CD14-positive monocyte (primary cell): ENCODE measurements at regions not wholly inside any gene's neighbourhood (a gene's known extent, or its start where the extent isn't known, plus 50 kb on each side); places are given as distances from the start of the nearest gene placed in this dataset.
"Not testable (repeated sequence)": the region's sequence is repeated elsewhere in the genome, so short reads cannot be mapped to it uniquely, and the experiment has no call there.

Experiments
- DNase-seq, 3 donors: peaks; one replicate each; pipeline ENCODE4 v3.0.0-alpha.2; 2011 to 2022
- H2AFZ ChIP-seq: 2 replicates; pipeline ENCODE4 v1.6.0; 2012; ENCODE audit warnings: mild to moderate bottlenecking, low read depth, low read length, inconsistent platforms; ENCODE audit not compliant: insufficient read depth, poor library complexity, severe bottlenecking
- H3K27ac ChIP-seq, 2 donors: 1 replicate in 1 of 2; 2 replicates in 1 of 2; pipeline ENCODE4 v1.5.1; 2012 to 2013; ENCODE audit warnings: low read length in 2 of 2, control low read depth in 1 of 2, inconsistent platforms in 1 of 2, low read depth in 1 of 2, mild to moderate bottlenecking in 1 of 2
- H3K27me3 ChIP-seq, 2 donors: one replicate each; pipeline versions ENCODE4 v1.6.0 to v1.6.1; 2011 to 2013; ENCODE audit warnings: low read length in 2 of 2; ENCODE audit not compliant: control insufficient read depth in 2 of 2, insufficient read depth in 2 of 2
- H3K36me3 ChIP-seq, 2 donors: replicated peaks in 1 of 2; 1 replicate in 1 of 2; 2 replicates in 1 of 2; pipeline versions ENCODE4 v1.5.1 to v1.6.1; 2012 to 2013; ENCODE audit warnings: low read length in 2 of 2, control low read depth in 1 of 2, inconsistent platforms in 1 of 2, mild to moderate bottlenecking in 1 of 2; ENCODE audit not compliant: insufficient read depth in 2 of 2, control insufficient read depth in 1 of 2
- H3K4me1 ChIP-seq, 2 donors: 1 replicate in 1 of 2; 2 replicates in 1 of 2; pipeline versions ENCODE4 v1.5.1 to v1.6.1; 2012 to 2013; ENCODE audit warnings: low read length in 2 of 2, control low read depth in 1 of 2, inconsistent platforms in 1 of 2, mild to moderate bottlenecking in 1 of 2, moderate library complexity in 1 of 2; ENCODE audit not compliant: insufficient read depth in 2 of 2, control insufficient read depth in 1 of 2
- H3K4me2 ChIP-seq: replicated peaks from 2 replicates; pipeline ENCODE3; 2012; ENCODE audit warnings: low read length, moderate library complexity, mild to moderate bottlenecking; ENCODE audit not compliant: poor library complexity, severe bottlenecking; ENCODE audit errors: extremely low read depth
- H3K4me3 ChIP-seq, 3 experiments: fragments of 200-600 bp in 1 of 3; sonication (generic) in 1 of 3; replicated peaks in 1 of 3; 1 replicate in 2 of 3; 2 replicates in 1 of 3; pipeline ENCODE4 v1.5.1; 2011 to 2013; ENCODE audit warnings: low read length in 3 of 3, mild to moderate bottlenecking in 3 of 3, control low read depth in 2 of 3, low read depth in 2 of 3, inconsistent platforms in 1 of 3, moderate library complexity in 1 of 3
- H3K79me2 ChIP-seq: 2 replicates; pipeline ENCODE4 v1.6.0; 2012; ENCODE audit warnings: mild to moderate bottlenecking, control low read depth, inconsistent platforms, low read length, moderate library complexity; ENCODE audit not compliant: insufficient read depth
- H3K9ac ChIP-seq: 2 replicates; pipeline ENCODE4 v1.6.0; 2017; ENCODE audit warnings: low read length, mild to moderate bottlenecking; ENCODE audit not compliant: insufficient read depth, poor library complexity, severe bottlenecking
- H3K9me3 ChIP-seq, 2 donors: replicated peaks in 1 of 2; 1 replicate in 1 of 2; 2 replicates in 1 of 2; pipeline versions ENCODE4 v1.5.1 to v1.6.1; 2012 to 2013; ENCODE audit warnings: low read length in 2 of 2, control low read depth in 1 of 2; ENCODE audit not compliant: control insufficient read depth in 1 of 2, insufficient read depth in 1 of 2
- H4K20me1 ChIP-seq: 2 replicates; pipeline ENCODE4 v1.6.0; 2012; ENCODE audit warnings: mild to moderate bottlenecking, low read length, control low read depth, moderate library complexity; ENCODE audit not compliant: insufficient read depth
- H3K27ac Mint-ChIP-seq, 7 donors: one replicate each; pipeline ENCODE4 v1.8.0; 2020; ENCODE audit warnings: mild to moderate bottlenecking in 7 of 7, mixed read lengths in 7 of 7, moderate library complexity in 6 of 7, inconsistent platforms in 2 of 7
- H3K27me3 Mint-ChIP-seq, 3 donors: one replicate each; pipeline ENCODE4 v1.8.0; 2021 to 2022; ENCODE audit warnings: low read depth in 3 of 3, mild to moderate bottlenecking in 3 of 3, mixed read lengths in 3 of 3, moderate library complexity in 3 of 3, inconsistent platforms in 1 of 3
- H3K36me3 Mint-ChIP-seq, 2 donors: one replicate each; pipeline ENCODE4 v1.8.0; 2020; ENCODE audit warnings: mixed read lengths in 2 of 2, inconsistent platforms in 1 of 2, mild to moderate bottlenecking in 1 of 2
- H3K4me1 Mint-ChIP-seq: one replicate; pipeline ENCODE4 v1.8.0; 2020; ENCODE audit warnings: mild to moderate bottlenecking, mixed read lengths
- H3K4me3 Mint-ChIP-seq, 2 donors: one replicate each; pipeline ENCODE4 v1.8.0; 2020; ENCODE audit warnings: mild to moderate bottlenecking in 2 of 2, mixed read lengths in 2 of 2, moderate library complexity in 1 of 2
- H3K9me3 Mint-ChIP-seq, 7 donors: one replicate each; pipeline ENCODE4 v1.8.0; 2020 to 2022; ENCODE audit warnings: mixed read lengths in 7 of 7, mild to moderate bottlenecking in 6 of 7, moderate library complexity in 6 of 7, inconsistent platforms in 2 of 7
- WGBS: methylation state at CpG from one replicate; pipeline ENCODE4 v1.1.5; 2013; ENCODE audit warnings: missing lambda C conversion rate; ENCODE audit not compliant: insufficient coverage; 5-methylcytosine and 5-hydroxymethylcytosine counted together
- intact Hi-C, 2 donors: fragments of 100-400 bp; cut with micrococcal nuclease; formaldehyde crosslinking; loops; one replicate each; pipeline versions ENCODE4 v1.15.0 to v1.15.1; 2023
- TF ChIP-seq, protein P1 (sequence below): fragments of 200-600 bp; IDR thresholded peaks from one replicate; pipeline ENCODE4 v1.8.0; 2022; ENCODE audit warnings: antibody characterized with exemption, mild to moderate bottlenecking

DNA sequence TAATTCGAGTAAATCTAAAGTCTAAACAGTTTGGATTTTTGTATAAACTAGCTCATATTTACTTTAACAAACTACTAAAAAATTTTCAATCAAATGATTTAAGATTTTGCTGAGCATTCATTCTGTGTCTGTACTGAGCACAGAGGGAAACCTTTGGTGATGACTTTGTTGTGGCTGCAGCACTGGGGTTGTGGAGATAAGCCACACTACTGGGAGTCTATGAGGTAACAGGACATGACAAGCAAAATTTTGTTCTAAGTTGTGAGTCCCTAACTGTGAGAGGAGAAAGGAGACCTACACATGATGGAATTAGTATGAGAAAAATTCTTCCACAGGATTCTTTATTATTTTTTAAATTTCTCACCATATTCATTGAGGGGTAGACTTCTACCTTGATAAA lies 933.7 kb upstream of the LRATD1 start:
- H3K9me3 ChIP-seq, result peaks cover 0 to 6% of the 10 kb centered on the region in 2 donors
- no peak for DNase-seq
- no CpG with 5 or more reads among the region's 1 CpG for WGBS
- no peaks in the 10 kb centered on the region for H3K27me3 ChIP-seq
- no peak overlapping the region for H3K9ac ChIP-seq
- H3K27ac ChIP-seq, result no peak overlapping the region
- intact Hi-C loops, result no loop called here
- H3K4me1 ChIP-seq, result no peaks in the 10 kb centered on the region
- H3K36me3 ChIP-seq, result no peaks in the 10 kb centered on the region
- H3K27me3 Mint-ChIP-seq, result no peaks in the 10 kb centered on the region
- H4K20me1 ChIP-seq, result no peaks in the 10 kb centered on the region
- no peak overlapping the region for H3K27ac Mint-ChIP-seq
- no peaks in the 10 kb centered on the region for H3K79me2 ChIP-seq
- peaks cover 0 to 6% (median 0%) of the 10 kb centered on the region in 7 donors for H3K9me3 Mint-ChIP-seq
- TF ChIP-seq, protein P1, sequence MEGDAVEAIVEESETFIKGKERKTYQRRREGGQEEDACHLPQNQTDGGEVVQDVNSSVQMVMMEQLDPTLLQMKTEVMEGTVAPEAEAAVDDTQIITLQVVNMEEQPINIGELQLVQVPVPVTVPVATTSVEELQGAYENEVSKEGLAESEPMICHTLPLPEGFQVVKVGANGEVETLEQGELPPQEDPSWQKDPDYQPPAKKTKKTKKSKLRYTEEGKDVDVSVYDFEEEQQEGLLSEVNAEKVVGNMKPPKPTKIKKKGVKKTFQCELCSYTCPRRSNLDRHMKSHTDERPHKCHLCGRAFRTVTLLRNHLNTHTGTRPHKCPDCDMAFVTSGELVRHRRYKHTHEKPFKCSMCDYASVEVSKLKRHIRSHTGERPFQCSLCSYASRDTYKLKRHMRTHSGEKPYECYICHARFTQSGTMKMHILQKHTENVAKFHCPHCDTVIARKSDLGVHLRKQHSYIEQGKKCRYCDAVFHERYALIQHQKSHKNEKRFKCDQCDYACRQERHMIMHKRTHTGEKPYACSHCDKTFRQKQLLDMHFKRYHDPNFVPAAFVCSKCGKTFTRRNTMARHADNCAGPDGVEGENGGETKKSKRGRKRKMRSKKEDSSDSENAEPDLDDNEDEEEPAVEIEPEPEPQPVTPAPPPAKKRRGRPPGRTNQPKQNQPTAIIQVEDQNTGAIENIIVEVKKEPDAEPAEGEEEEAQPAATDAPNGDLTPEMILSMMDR, result no peak
- no peak overlapping the region for H3K4me2 ChIP-seq
- no peak overlapping the region for H2AFZ ChIP-seq
- no peak overlapping the region for H3K4me3 Mint-ChIP-seq
- H3K4me1 Mint-ChIP-seq, result no peaks in the 10 kb centered on the region
- no peak overlapping the region for H3K4me3 ChIP-seq
- H3K36me3 Mint-ChIP-seq, result no peaks in the 10 kb centered on the region

DNA sequence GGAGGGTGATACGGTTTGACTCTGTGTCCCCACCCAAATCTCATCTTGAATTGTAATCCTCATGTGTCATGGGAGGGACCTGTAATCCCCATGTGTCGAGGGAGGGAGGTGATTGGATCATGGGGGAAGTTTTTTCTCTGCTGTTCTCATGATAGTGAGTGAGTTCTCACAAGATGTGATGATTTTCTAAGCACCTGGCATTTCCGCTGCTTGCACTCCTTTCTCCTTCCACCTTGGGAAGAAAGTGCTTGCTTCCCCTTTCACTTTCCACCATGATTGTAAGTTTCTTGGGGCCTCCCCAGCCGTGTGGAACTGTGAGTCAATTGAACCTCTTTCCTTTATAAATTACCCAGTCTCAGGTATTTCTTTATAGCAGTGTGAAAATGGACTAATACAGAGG lies 932.6 kb upstream of the LRATD1 start:
- H3K27me3 Mint-ChIP-seq, H3K36me3 ChIP-seq, H3K27me3 ChIP-seq, H3K27ac ChIP-seq, H3K79me2 ChIP-seq, intact Hi-C loops, H3K9me3 Mint-ChIP-seq, H3K4me3 ChIP-seq, H3K27ac Mint-ChIP-seq, H3K9ac ChIP-seq, H3K36me3 Mint-ChIP-seq, H2AFZ ChIP-seq, H3K4me2 ChIP-seq, H4K20me1 ChIP-seq, H3K4me1 Mint-ChIP-seq, H3K4me3 Mint-ChIP-seq, H3K4me1 ChIP-seq, DNase-seq, H3K9me3 ChIP-seq: not testable (repeated sequence)
- no CpG with 5 or more reads among the region's 4 CpGs for WGBS
